GM18868 (cell line): ENCODE measurements at regions not wholly inside any gene's neighbourhood (a gene's known extent, or its start where the extent isn't known, plus 50 kb on each side); places are given as distances from the start of the nearest gene placed in this dataset.
"Not testable (repeated sequence)": the region's sequence is repeated elsewhere in the genome, so short reads cannot be mapped to it uniquely, and the experiment has no call there.

ENCODE experiments used
- ATAC-seq: cut with Tn5 transposase; IDR thresholded peaks from one replicate; pipeline ENCODE4 v1.9.1; 2021; ENCODE audit warnings: mild to moderate bottlenecking, moderate library complexity; ENCODE audit not compliant: unreplicated experiment

- no peak for ATAC-seq
Measured at GRCh38 chr20:2203436-2203835, 92.4 kb upstream of the TGM3 start.

GRCh38 chr20:2204021-2204420, 91.8 kb upstream of the TGM3 start:
- ATAC-seq: no peak

- peak; percentile 67 for ATAC-seq
Measured at GRCh38 chr20:2206957-2207769, 88.6 kb upstream of the TGM3 start.

- ATAC-seq: peak; percentile 25
Measured at GRCh38 chr20:2207770-2208097, 88.1 kb upstream of the TGM3 start.

- ATAC-seq: no peak
Measured at GRCh38 chr20:2208897-2209296, 86.9 kb upstream of the TGM3 start.

GRCh38 chr20:2210646-2211552, 84.9 kb upstream of the TGM3 start:
- ATAC-seq: no peak

- ATAC-seq: no peak
Measured at GRCh38 chr20:2212456-2213015, 83.3 kb upstream of the TGM3 start.

GRCh38 chr20:2213401-2213800, 82.4 kb upstream of the TGM3 start:
- ATAC-seq: no peak

- ATAC-seq: no peak
Measured at GRCh38 chr20:2217857-2218539, 77.8 kb upstream of the TGM3 start.

- ATAC-seq: no peak
Measured at GRCh38 chr20:2219481-2220006, 76.3 kb upstream of the TGM3 start.

- no peak for ATAC-seq
Measured at GRCh38 chr20:2220298-2220697, 75.5 kb upstream of the TGM3 start.

GRCh38 chr20:2221921-2222320, 73.9 kb upstream of the TGM3 start:
- no peak for ATAC-seq

GRCh38 chr20:2223558-2224367, 72.0 kb upstream of the TGM3 start:
- ATAC-seq: no peak

- no peak for ATAC-seq
Measured at GRCh38 chr20:2224368-2224639, 71.5 kb upstream of the TGM3 start.

GRCh38 chr20:2227285-2227684, 68.5 kb upstream of the TGM3 start:
- not testable (repeated sequence) for ATAC-seq

- no peak for ATAC-seq
Measured at GRCh38 chr20:2227861-2228260, 67.9 kb upstream of the TGM3 start.

- ATAC-seq: no peak
Measured at GRCh38 chr20:2228926-2229325, 66.9 kb upstream of the TGM3 start.

- no peak for ATAC-seq
Measured at GRCh38 chr20:2230726-2231488, 64.9 kb upstream of the TGM3 start.

- ATAC-seq: no peak
Measured at GRCh38 chr20:2231701-2232100, 64.1 kb upstream of the TGM3 start.
